H1 (cell line): ENCODE measurements at regions not wholly inside any gene's neighbourhood (a gene's known extent, or its start where the extent isn't known, plus 50 kb on each side); places are given as distances from the start of the nearest gene placed in this dataset.

Source experiments
- CEBPB ChIP-seq: IDR thresholded peaks from 2 replicates; pipeline ENCODE4 v1.6.1; 2012; ENCODE audit warnings: low read depth, low read length
- EP300 ChIP-seq, 2 experiments: IDR thresholded peaks; 1 replicate in 1 of 2; 2 replicates in 1 of 2; pipeline ENCODE4 v1.6.1; 2011 to 2012; ENCODE audit warnings: low read depth in 2 of 2, low read length in 2 of 2, mild to moderate bottlenecking in 2 of 2, borderline replicate concordance in 1 of 2, inconsistent platforms in 1 of 2, moderate library complexity in 1 of 2
- JUN ChIP-seq: IDR thresholded peaks from 2 replicates; pipeline ENCODE4 v1.6.1; 2011; ENCODE audit warnings: low read depth, mild to moderate bottlenecking, improper control_type of control experiment, low read length
- NANOG ChIP-seq: IDR thresholded peaks from 2 replicates; pipeline ENCODE4 v1.6.1; 2011; ENCODE audit warnings: low read length, low read depth, mild to moderate bottlenecking, inconsistent platforms; ENCODE audit not compliant: insufficient read depth, poor library complexity, severe bottlenecking
- SRF ChIP-seq: IDR thresholded peaks from 2 replicates; pipeline ENCODE4 v1.6.1; 2011; ENCODE audit warnings: mild to moderate bottlenecking, low read depth, low read length, moderate library complexity
- SUZ12 ChIP-seq: fragments of 200-600 bp; sonication (generic); IDR thresholded peaks from 2 replicates; pipeline ENCODE4 v1.6.1; 2012; ENCODE audit warnings: mild to moderate bottlenecking, inconsistent platforms, low read length, moderate library complexity, mixed read lengths
- TAF1 ChIP-seq: IDR thresholded peaks from 2 replicates; pipeline ENCODE4 v1.6.1; 2011; ENCODE audit warnings: mild to moderate bottlenecking, low read depth, low read length
- TBP ChIP-seq: IDR thresholded peaks from 2 replicates; pipeline ENCODE4 v1.6.1; 2011; ENCODE audit warnings: low read depth, low read length, improper control_type of control experiment
- TF ChIP-seq, protein P1 (sequence below): IDR thresholded peaks from 2 replicates; pipeline ENCODE4 v1.6.1; 2012; ENCODE audit warnings: inconsistent platforms
- TF ChIP-seq, protein P2 (sequence below): fragments of 300-600 bp; sonication (generic); IDR thresholded peaks from 2 replicates; pipeline ENCODE4 v1.7.1; 2012; ENCODE audit warnings: low read length, moderate library complexity, mild to moderate bottlenecking, inconsistent platforms; ENCODE audit not compliant: insufficient replicate concordance

DNA sequence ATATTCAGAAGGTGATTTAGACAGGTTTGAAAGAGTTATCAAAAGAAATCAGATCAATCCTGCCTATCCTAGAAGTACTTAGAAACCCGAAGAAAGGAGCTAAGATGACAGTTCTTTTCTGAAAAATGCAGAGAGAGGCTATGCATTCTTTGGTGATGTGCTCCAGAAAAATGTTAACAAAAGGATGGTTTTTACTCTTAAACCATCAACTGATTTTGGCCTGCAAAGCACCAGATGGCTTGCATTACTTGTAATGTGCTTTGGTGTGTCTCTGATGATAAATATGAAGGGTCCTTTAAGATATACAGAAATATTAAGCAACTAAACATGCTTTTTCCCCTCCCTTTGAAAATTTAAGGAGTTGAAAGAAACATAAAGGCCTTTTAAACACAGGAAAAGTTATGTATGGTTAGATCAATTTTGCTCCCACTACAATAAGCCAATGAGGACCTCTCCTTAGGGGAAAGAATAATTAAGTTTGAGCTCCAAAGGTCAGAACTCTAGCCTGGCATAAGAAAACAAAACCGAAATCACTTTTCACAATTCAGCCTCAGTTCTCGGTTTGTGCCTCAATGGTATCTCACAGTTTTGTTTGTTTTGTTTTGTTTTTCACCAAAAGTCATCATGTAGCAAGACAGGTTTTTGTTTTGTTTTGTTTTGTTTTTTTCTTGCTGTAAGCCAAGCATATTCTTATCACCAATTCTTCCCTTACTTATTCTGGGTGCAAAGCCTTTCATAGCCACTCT, 302.4 kb upstream of the NT5C1B start (continued):
- TF ChIP-seq, protein P1, sequence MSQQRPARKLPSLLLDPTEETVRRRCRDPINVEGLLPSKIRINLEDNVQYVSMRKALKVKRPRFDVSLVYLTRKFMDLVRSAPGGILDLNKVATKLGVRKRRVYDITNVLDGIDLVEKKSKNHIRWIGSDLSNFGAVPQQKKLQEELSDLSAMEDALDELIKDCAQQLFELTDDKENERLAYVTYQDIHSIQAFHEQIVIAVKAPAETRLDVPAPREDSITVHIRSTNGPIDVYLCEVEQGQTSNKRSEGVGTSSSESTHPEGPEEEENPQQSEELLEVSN, result no peak
- TF ChIP-seq SUZ12 (no peak), CEBPB (no peak), NANOG (no peak), TBP (no peak), JUN (no peak), TAF1 (no peak), EP300 (IDR thresholded peaks at IDR 0.05; ENCODE audit: borderline replicate concordance in 1 of 2, low read depth in 2 of 2, low read length in 2 of 2) (no peak), SRF (no peak)
- TF ChIP-seq, protein P2, sequence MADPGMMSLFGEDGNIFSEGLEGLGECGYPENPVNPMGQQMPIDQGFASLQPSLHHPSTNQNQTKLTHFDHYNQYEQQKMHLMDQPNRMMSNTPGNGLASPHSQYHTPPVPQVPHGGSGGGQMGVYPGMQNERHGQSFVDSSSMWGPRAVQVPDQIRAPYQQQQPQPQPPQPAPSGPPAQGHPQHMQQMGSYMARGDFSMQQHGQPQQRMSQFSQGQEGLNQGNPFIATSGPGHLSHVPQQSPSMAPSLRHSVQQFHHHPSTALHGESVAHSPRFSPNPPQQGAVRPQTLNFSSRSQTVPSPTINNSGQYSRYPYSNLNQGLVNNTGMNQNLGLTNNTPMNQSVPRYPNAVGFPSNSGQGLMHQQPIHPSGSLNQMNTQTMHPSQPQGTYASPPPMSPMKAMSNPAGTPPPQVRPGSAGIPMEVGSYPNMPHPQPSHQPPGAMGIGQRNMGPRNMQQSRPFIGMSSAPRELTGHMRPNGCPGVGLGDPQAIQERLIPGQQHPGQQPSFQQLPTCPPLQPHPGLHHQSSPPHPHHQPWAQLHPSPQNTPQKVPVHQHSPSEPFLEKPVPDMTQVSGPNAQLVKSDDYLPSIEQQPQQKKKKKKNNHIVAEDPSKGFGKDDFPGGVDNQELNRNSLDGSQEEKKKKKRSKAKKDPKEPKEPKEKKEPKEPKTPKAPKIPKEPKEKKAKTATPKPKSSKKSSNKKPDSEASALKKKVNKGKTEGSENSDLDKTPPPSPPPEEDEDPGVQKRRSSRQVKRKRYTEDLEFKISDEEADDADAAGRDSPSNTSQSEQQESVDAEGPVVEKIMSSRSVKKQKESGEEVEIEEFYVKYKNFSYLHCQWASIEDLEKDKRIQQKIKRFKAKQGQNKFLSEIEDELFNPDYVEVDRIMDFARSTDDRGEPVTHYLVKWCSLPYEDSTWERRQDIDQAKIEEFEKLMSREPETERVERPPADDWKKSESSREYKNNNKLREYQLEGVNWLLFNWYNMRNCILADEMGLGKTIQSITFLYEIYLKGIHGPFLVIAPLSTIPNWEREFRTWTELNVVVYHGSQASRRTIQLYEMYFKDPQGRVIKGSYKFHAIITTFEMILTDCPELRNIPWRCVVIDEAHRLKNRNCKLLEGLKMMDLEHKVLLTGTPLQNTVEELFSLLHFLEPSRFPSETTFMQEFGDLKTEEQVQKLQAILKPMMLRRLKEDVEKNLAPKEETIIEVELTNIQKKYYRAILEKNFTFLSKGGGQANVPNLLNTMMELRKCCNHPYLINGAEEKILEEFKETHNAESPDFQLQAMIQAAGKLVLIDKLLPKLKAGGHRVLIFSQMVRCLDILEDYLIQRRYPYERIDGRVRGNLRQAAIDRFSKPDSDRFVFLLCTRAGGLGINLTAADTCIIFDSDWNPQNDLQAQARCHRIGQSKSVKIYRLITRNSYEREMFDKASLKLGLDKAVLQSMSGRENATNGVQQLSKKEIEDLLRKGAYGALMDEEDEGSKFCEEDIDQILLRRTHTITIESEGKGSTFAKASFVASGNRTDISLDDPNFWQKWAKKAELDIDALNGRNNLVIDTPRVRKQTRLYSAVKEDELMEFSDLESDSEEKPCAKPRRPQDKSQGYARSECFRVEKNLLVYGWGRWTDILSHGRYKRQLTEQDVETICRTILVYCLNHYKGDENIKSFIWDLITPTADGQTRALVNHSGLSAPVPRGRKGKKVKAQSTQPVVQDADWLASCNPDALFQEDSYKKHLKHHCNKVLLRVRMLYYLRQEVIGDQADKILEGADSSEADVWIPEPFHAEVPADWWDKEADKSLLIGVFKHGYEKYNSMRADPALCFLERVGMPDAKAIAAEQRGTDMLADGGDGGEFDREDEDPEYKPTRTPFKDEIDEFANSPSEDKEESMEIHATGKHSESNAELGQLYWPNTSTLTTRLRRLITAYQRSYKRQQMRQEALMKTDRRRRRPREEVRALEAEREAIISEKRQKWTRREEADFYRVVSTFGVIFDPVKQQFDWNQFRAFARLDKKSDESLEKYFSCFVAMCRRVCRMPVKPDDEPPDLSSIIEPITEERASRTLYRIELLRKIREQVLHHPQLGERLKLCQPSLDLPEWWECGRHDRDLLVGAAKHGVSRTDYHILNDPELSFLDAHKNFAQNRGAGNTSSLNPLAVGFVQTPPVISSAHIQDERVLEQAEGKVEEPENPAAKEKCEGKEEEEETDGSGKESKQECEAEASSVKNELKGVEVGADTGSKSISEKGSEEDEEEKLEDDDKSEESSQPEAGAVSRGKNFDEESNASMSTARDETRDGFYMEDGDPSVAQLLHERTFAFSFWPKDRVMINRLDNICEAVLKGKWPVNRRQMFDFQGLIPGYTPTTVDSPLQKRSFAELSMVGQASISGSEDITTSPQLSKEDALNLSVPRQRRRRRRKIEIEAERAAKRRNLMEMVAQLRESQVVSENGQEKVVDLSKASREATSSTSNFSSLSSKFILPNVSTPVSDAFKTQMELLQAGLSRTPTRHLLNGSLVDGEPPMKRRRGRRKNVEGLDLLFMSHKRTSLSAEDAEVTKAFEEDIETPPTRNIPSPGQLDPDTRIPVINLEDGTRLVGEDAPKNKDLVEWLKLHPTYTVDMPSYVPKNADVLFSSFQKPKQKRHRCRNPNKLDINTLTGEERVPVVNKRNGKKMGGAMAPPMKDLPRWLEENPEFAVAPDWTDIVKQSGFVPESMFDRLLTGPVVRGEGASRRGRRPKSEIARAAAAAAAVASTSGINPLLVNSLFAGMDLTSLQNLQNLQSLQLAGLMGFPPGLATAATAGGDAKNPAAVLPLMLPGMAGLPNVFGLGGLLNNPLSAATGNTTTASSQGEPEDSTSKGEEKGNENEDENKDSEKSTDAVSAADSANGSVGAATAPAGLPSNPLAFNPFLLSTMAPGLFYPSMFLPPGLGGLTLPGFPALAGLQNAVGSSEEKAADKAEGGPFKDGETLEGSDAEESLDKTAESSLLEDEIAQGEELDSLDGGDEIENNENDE, result no peak
